Muscle of leg (tissue), 3 donors: ENCODE measurements at regions not wholly inside any gene's neighbourhood (a gene's known extent, or its start where the extent isn't known, plus 50 kb on each side); places are given as distances from the start of the nearest gene placed in this dataset.

Experiments
- DNase-seq: peaks from one replicate; pipeline ENCODE4 v3.0.0; 2013
- H3K27ac ChIP-seq: one replicate; pipeline ENCODE4 v1.5.1; 2013; ENCODE audit warnings: mild to moderate bottlenecking, low read length, control low read depth
- H3K27me3 ChIP-seq: one replicate; pipeline ENCODE4 v1.6.1; 2013; ENCODE audit warnings: low read length; ENCODE audit not compliant: control insufficient read depth, insufficient read depth
- H3K36me3 ChIP-seq: one replicate; pipeline ENCODE4 v1.6.1; 2013; ENCODE audit warnings: low read length; ENCODE audit not compliant: control insufficient read depth, insufficient read depth
- H3K4me1 ChIP-seq: one replicate; pipeline ENCODE4 v1.6.1; 2013; ENCODE audit warnings: low read length; ENCODE audit not compliant: control insufficient read depth, insufficient read depth
- H3K4me3 ChIP-seq: one replicate; pipeline ENCODE4 v1.5.1; 2013; ENCODE audit warnings: low read length, control low read depth
- H3K9me3 ChIP-seq: replicated peaks from 2 replicates; pipeline ENCODE4 v1.6.1; 2013; ENCODE audit warnings: low read depth, low read length; ENCODE audit not compliant: control insufficient read depth
- whole genome bisulfite sequencing: methylation state at CpG from one replicate; pipeline ENCODE4 v1.1.5; 2013; ENCODE audit warnings: missing lambda C conversion rate; ENCODE audit not compliant: insufficient coverage; 5-methylcytosine and 5-hydroxymethylcytosine counted together

DNA sequence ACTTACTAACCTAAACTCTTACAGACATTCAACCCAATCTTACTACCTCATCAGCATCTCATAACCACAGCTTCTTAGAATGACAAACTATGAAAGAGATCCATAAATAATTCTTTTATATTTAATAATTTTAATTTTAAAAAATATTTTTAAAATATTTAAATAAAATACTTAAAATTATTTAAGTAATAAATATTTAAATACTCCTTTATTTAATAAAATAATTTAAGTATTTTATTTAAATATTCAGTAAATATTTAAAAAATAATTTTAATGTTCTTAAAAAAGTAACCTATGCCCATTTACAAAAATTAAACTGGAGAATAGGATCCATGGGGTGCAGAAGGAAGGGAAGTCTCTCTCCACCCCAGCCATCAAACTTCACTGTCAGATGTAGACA lies 627.3 kb upstream of the MGMT start:
- no peak overlapping the region for H3K4me3 ChIP-seq
- H3K4me1 ChIP-seq = no peaks in the 10 kb centered on the region
- H3K36me3 ChIP-seq = no peaks in the 10 kb centered on the region
- no peak overlapping the region for H3K27ac ChIP-seq
- no peaks in the 10 kb centered on the region for H3K27me3 ChIP-seq
- DNase-seq = no peak
- no peaks in the 10 kb centered on the region for H3K9me3 ChIP-seq

DNA sequence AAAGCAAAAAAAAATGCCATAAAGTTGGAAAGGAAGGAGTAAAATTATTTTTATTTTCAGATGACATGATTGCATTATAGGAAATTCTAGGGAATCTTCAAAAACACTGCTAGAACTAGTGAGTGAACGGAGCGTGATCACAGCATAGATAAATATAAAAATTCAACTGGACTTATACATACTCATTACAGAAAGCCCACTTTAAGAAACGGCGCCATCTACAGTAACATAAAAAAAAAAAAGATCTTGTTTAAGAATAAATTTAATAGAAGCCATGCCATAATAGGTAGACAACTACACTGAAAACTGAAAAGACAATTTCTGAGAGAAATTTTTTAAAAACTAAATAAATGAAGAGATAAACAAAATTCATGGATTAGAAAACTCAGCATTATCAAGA lies 623.1 kb upstream of the MGMT start:
- Histone ChIP-seq H3K4me1 (peaks cover 2% of the 10 kb centered on the region), H3K4me3 (no peak overlapping the region), H3K36me3 (no peaks in the 10 kb centered on the region), H3K27ac (no peak overlapping the region), H3K27me3 (no peaks in the 10 kb centered on the region), H3K9me3 (no peaks in the 10 kb centered on the region)
- WGBS = no CpG with 5 or more reads among the region's 4 CpGs
- DNase-seq = peak; percentile 85

DNA sequence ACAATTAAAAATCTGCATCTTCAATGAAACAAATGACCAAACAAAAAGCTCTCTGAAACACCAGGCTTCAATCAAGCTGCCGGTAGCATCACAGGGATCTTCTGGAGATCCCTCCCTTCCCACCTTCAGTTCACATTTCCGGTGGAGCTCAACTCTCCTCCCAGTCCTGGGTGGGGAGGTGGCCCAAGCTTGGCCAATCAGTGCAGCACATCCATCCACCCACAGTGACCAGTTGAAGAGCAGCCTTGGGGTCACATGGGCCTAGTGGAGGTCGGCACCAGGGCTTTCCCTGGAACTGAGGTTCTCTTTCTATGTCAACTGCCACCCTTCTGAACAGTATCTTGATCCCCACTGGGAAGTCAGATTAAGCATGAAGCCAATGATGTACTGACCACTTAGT lies 620.1 kb upstream of the MGMT start:
- Histone ChIP-seq H3K27ac (no peak overlapping the region), H3K27me3 (no peaks in the 10 kb centered on the region), H3K4me3 (no peak overlapping the region), H3K36me3 (no peaks in the 10 kb centered on the region), H3K4me1 (peaks cover 13% of the 10 kb centered on the region), H3K9me3 (no peaks in the 10 kb centered on the region)
- DNase-seq = no peak
- WGBS = 80% methylated on average over 1 of the region's 3 CpGs

DNA sequence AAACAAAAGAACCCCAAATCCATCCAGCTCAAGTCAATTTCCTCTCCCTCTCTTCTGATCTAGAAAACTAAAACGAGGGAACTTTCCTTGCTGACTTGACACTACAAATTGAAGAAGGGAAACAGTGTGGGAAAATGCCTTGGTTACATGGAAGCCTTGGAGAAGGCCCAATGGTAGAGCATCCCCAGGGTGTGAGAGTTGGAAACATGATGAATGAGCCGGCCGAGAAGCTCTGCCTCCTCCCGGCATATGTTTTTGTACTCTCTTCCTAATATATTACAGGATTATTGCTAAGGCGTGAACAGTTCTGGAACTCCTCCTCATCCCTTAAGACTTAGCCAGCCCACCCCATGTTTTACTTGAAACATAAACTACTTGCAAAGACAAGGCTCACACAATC lies 618.2 kb upstream of the MGMT start:
- peak overlapping the region; percentile 66 for H3K27ac ChIP-seq
- no CpG with 5 or more reads among the region's 5 CpGs for WGBS
- H3K9me3 ChIP-seq = no peaks in the 10 kb centered on the region
- peak; percentile 96 for DNase-seq
- no peaks in the 10 kb centered on the region for H3K27me3 ChIP-seq
- H3K36me3 ChIP-seq = no peaks in the 10 kb centered on the region
- H3K4me3 ChIP-seq = no peak overlapping the region
- peaks cover 31% of the 10 kb centered on the region for H3K4me1 ChIP-seq

DNA sequence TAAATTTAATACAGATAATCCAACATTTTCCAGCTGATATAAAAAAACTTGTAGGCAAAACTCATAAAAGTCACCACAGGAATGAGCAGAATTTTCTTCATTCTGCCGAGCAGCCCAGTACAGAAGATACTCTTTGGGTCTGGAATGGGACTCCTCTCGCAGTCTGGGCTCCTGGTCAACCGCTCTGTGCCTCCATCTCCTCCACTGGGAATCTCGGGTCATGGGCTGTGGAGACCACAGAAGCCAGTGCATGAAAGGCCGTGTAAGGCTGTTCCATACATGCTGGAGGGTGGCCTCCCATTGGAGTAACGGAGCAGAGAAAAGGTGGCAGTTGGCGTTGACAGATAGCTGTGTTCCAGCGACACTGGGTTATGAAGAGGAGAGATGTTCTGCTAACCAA lies 616.4 kb upstream of the MGMT start:
- no peaks in the 10 kb centered on the region for H3K27me3 ChIP-seq
- H3K4me3 ChIP-seq = no peak overlapping the region
- peaks cover 42% of the 10 kb centered on the region for H3K4me1 ChIP-seq
- no peaks in the 10 kb centered on the region for H3K36me3 ChIP-seq
- WGBS = 85% methylated on average over 8 of the region's 8 CpGs
- H3K9me3 ChIP-seq = no peaks in the 10 kb centered on the region
- DNase-seq = no peak
- no peak overlapping the region for H3K27ac ChIP-seq

DNA sequence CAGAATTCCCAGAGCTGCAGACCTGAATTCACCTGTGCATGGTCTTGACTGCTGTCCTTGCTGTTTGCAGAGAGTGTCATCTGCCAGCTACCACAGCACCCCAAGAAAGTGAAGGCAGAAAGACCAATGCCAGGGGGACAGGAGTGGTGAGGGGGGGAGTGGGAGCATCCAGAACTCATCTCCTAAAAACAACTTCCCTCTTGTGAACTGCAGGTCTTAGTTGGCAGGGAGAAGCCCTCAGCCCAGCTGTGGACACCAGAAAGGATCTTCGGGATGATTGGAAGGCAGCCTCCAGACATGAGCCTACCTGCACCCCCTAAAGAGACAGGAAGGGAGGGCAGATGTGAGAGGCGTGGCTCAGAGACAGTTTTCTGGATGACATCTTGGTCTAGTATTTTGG lies 615.8 kb upstream of the MGMT start:
- H3K4me1 ChIP-seq = peaks cover 48% of the 10 kb centered on the region
- no CpG with 5 or more reads among the region's 2 CpGs for WGBS
- no peak for DNase-seq

DNA sequence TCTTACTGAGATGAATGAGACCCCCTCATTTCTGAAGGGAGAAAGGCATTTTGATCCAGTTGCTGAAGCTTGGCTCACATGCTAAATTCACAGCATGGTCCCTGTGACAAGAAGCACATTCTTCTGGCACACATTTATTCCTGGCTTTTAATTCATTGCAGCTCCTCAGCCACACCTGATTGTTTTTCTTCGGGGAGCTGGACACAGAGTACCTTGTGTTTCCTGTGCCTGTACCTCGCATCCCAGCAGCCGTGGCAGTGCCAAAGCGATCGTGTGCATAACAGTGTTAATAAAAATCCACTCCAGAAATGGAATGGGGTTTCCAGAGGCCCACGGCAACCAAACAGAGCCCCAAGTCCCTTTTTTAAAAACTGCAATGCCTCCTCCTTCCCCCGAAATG lies 615.3 kb upstream of the MGMT start:
- H3K4me1 ChIP-seq = peaks cover 51% of the 10 kb centered on the region
- H3K27ac ChIP-seq = no peak overlapping the region
- no peak overlapping the region for H3K4me3 ChIP-seq
- H3K9me3 ChIP-seq = no peaks in the 10 kb centered on the region
- 29% methylated on average over 5 of the region's 7 CpGs for WGBS
- peaks cover 2% of the 10 kb centered on the region for H3K27me3 ChIP-seq
- no peaks in the 10 kb centered on the region for H3K36me3 ChIP-seq
- peak; percentile 43 for DNase-seq

More for the DNA sequence above, 615.8 kb upstream of the MGMT start:
- H3K36me3 ChIP-seq = no peaks in the 10 kb centered on the region
- H3K4me3 ChIP-seq = no peak overlapping the region
- no peak overlapping the region for H3K27ac ChIP-seq
- no peaks in the 10 kb centered on the region for H3K27me3 ChIP-seq
- no peaks in the 10 kb centered on the region for H3K9me3 ChIP-seq

DNA sequence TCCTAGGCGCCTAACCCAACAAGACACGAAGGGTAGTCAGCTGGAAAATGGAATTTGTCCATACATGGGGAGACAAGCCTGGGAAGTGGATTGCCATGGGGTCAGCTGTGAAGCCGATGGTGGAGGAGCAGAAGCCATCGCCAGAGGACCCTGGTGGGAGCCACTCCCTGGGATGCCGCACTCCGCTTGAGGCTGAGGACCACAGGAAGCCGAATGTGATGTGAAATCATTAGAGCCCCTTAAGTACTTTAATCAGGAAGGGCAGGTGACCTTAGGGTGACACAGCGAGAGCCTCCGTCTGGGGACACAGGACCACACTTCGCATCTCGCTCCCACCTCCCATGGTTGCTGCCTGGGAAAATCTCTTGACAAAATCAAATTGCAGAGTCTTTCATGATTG lies 614.6 kb upstream of the MGMT start:
- WGBS = 93% methylated on average over 6 of the region's 11 CpGs
- Histone ChIP-seq H3K4me1 (peaks cover 51% of the 10 kb centered on the region), H3K27ac (peak overlapping the region; percentile 82)

DNA sequence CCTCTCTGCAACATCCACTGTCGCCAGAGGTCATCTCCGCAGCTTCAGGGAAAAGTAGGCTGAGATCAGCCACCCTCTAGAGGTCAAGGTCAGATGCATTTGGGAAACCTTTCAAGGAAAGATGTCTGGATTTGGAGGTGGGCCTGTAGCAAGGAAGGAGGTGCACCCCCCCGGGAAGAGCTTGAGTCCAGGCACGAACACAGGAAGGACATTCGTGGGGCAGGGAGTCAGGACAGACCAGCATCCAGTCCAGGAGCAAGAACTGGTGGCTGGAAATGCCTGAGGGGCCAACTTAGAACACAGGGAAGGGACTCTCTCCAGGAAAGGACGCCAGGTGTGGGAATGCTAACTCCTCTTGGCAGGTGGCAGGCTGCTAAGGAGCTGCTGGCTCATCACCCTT lies 614.1 kb upstream of the MGMT start:
- H3K9me3 ChIP-seq = no peaks in the 10 kb centered on the region
- no peak for DNase-seq
- no peaks in the 10 kb centered on the region for H3K36me3 ChIP-seq
- peak overlapping the region; percentile 82 for H3K27ac ChIP-seq
- peaks cover 2% of the 10 kb centered on the region for H3K27me3 ChIP-seq
- H3K4me1 ChIP-seq = peaks cover 53% of the 10 kb centered on the region
- H3K4me3 ChIP-seq = no peak overlapping the region
- 79% methylated on average over 5 of the region's 6 CpGs for WGBS

More for the DNA sequence above, 614.6 kb upstream of the MGMT start:
- Histone ChIP-seq H3K36me3 (no peaks in the 10 kb centered on the region), H3K27me3 (peaks cover 2% of the 10 kb centered on the region), H3K4me3 (no peak overlapping the region), H3K9me3 (no peaks in the 10 kb centered on the region)
- no peak for DNase-seq

DNA sequence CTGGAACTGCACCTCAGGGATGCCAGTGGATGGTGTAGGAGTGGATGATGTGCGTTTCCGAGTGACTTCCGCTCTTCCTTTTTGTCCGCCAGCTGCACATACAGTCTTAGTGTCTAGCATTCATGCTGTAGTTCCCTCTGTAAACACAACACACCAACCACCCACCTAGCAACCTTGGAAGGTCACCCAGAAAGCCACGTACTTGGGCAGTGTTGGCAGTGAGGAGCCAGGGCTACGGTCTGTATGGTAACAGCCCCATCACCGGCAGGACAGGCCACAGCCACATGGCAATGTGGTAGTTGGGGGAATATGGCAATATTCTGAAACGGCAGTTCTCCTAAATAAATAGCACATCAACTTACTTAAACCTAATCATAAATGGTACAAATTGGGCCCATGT lies 613.5 kb upstream of the MGMT start:
- DNase-seq = no peak
- H3K4me3 ChIP-seq = no peak overlapping the region
- no CpG with 5 or more reads among the region's 8 CpGs for WGBS
- H3K27ac ChIP-seq = peak overlapping the region; percentile 82
- no peaks in the 10 kb centered on the region for H3K36me3 ChIP-seq
- peaks cover 2% of the 10 kb centered on the region for H3K27me3 ChIP-seq
- peaks cover 53% of the 10 kb centered on the region for H3K4me1 ChIP-seq
- H3K9me3 ChIP-seq = no peaks in the 10 kb centered on the region

DNA sequence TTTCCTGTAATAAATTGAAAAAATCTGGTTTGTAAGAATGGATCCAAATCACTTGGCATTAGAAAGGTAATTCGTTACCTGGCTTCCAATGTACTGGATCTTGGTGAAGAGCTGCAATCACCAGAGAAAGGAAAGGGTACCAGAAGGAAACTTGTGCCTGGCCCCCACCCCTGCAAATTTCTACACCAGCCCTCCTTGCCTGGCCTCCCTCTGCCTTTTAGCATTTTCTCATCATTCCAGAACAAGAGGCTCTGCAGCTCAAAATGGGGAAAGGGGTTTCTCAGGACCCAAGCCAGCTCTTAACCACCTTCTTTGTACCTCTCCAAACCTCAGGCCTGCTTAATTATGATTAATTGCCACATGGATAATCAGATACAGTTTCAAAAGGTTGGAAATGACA lies 612.8 kb upstream of the MGMT start:
- Histone ChIP-seq H3K9me3 (no peaks in the 10 kb centered on the region), H3K4me1 (peaks cover 53% of the 10 kb centered on the region), H3K4me3 (no peak overlapping the region), H3K36me3 (no peaks in the 10 kb centered on the region), H3K27me3 (peaks cover 2% of the 10 kb centered on the region), H3K27ac (peak overlapping the region; percentile 82)
- WGBS = no CpG with 5 or more reads among the region's 1 CpG
- peak; percentile 35 for DNase-seq
